Liver (tissue), 8 donors: ENCODE measurements at regions not wholly inside any gene's neighbourhood (a gene's known extent, or its start where the extent isn't known, plus 50 kb on each side); places are given as distances from the start of the nearest gene placed in this dataset.

Experiments
- DNase-seq: peaks from one replicate; pipeline ENCODE4 v3.0.0-alpha.2; 2017; ENCODE audit warnings: low spot score
- H3K27ac ChIP-seq, 2 donors: one replicate each; pipeline ENCODE4 v1.7.0; 2013; ENCODE audit warnings: inconsistent platforms in 2 of 2, low read length in 2 of 2, control low read depth in 1 of 2, low read depth in 1 of 2, mild to moderate bottlenecking in 1 of 2
- H3K27me3 ChIP-seq, 4 donors: one replicate each; pipeline versions ENCODE4 v1.6.1 to v1.7.0; 2013; ENCODE audit warnings: low read length in 3 of 4, inconsistent platforms in 1 of 4, mild to moderate bottlenecking in 1 of 4, moderate library complexity in 1 of 4; ENCODE audit not compliant: control insufficient read depth in 4 of 4, insufficient read depth in 4 of 4
- H3K36me3 ChIP-seq, 4 donors: one replicate each; pipeline versions ENCODE4 v1.6.1 to v1.7.0; 2013; ENCODE audit warnings: low read length in 3 of 4, mild to moderate bottlenecking in 3 of 4, low read depth in 1 of 4, moderate library complexity in 1 of 4; ENCODE audit not compliant: control insufficient read depth in 4 of 4, insufficient read depth in 3 of 4
- H3K4me1 ChIP-seq, 4 donors: one replicate each; pipeline versions ENCODE4 v1.6.1 to v1.7.0; 2013; ENCODE audit warnings: low read length in 3 of 4, mild to moderate bottlenecking in 3 of 4, moderate library complexity in 1 of 4; ENCODE audit not compliant: control insufficient read depth in 4 of 4, insufficient read depth in 4 of 4
- H3K4me3 ChIP-seq, 3 donors: one replicate each; pipeline versions ENCODE4 v1.6.1 to v1.7.0; 2013; ENCODE audit warnings: low read length in 3 of 3, control low read depth in 1 of 3, low read depth in 1 of 3, mild to moderate bottlenecking in 1 of 3
- H3K9ac ChIP-seq, 2 donors: one replicate each; pipeline ENCODE4 v1.7.0; 2013; ENCODE audit warnings: low read length in 2 of 2, mild to moderate bottlenecking in 2 of 2, moderate library complexity in 2 of 2, control low read depth in 1 of 2, low read depth in 1 of 2
- H3K9me3 ChIP-seq, 4 donors: one replicate each; pipeline versions ENCODE4 v1.6.1 to v1.7.0; 2013; ENCODE audit warnings: low read length in 3 of 4; ENCODE audit not compliant: control insufficient read depth in 4 of 4
- EGR1 ChIP-seq, 2 donors: IDR thresholded peaks; 2 replicates each; pipeline ENCODE4 v1.6.1; 2016 to 2018; ENCODE audit warnings: antibody characterized with exemption in 2 of 2, low read depth in 2 of 2
- FOXA1 ChIP-seq: IDR thresholded peaks from 2 replicates; pipeline ENCODE4 v1.6.1; 2016; ENCODE audit warnings: antibody characterized with exemption
- FOXA2 ChIP-seq: IDR thresholded peaks from 2 replicates; pipeline ENCODE4 v1.6.1; 2016; ENCODE audit warnings: antibody characterized with exemption
- GABPA ChIP-seq, 2 donors: IDR thresholded peaks in 1 of 2; conservative IDR thresholded peaks in 1 of 2; 2 replicates each; pipeline ENCODE4 v1.6.1; 2016; ENCODE audit warnings: antibody characterized with exemption in 2 of 2, mild to moderate bottlenecking in 1 of 2, moderate library complexity in 1 of 2
- HNF4A ChIP-seq, 2 donors: conservative IDR thresholded peaks; 2 replicates each; pipeline ENCODE4 v1.6.1; 2016; ENCODE audit warnings: antibody characterized with exemption in 2 of 2, mild to moderate bottlenecking in 2 of 2
- HNF4G ChIP-seq: IDR thresholded peaks from 2 replicates; pipeline ENCODE4 v1.6.1; 2016; ENCODE audit warnings: antibody characterized with exemption
- JUND ChIP-seq, 2 donors: IDR thresholded peaks; 2 replicates each; pipeline ENCODE4 v1.6.1; 2016; ENCODE audit warnings: antibody characterized with exemption in 2 of 2
- NR2F2 ChIP-seq: IDR thresholded peaks from 2 replicates; pipeline ENCODE4 v1.6.1; 2016; ENCODE audit warnings: antibody characterized with exemption
- RAD21 ChIP-seq, 2 donors: IDR thresholded peaks; 2 replicates each; pipeline ENCODE4 v1.6.1; 2016; ENCODE audit warnings: antibody characterized with exemption in 2 of 2, mild to moderate bottlenecking in 2 of 2
- RXRA ChIP-seq, 2 donors: IDR thresholded peaks; 2 replicates each; pipeline ENCODE4 v1.6.1; 2017 to 2018; ENCODE audit warnings: antibody characterized with exemption in 2 of 2, mild to moderate bottlenecking in 1 of 2
- SP1 ChIP-seq: IDR thresholded peaks from 2 replicates; pipeline ENCODE4 v1.6.1; 2018; ENCODE audit warnings: antibody characterized with exemption, mild to moderate bottlenecking
- TAF1 ChIP-seq: conservative IDR thresholded peaks from 2 replicates; pipeline ENCODE4 v1.6.1; 2016; ENCODE audit warnings: antibody characterized with exemption, mild to moderate bottlenecking
- YY1 ChIP-seq: IDR thresholded peaks from 2 replicates; pipeline ENCODE4 v1.6.1; 2016; ENCODE audit warnings: antibody characterized with exemption, mild to moderate bottlenecking
- WGBS: extraction: QIAGEN DNeasy Blood & Tissue Kit; methylation state at CpG from one replicate; pipeline ENCODE4 v1.1.7; 2013; 5-methylcytosine and 5-hydroxymethylcytosine counted together
- TF ChIP-seq, protein P1 (sequence below): IDR thresholded peaks from 2 replicates; pipeline ENCODE4 v1.6.1; 2016; ENCODE audit warnings: antibody characterized with exemption
- TF ChIP-seq, protein P2 (sequence below): fragments of 150-350 bp; IDR thresholded peaks from 2 replicates; pipeline ENCODE4 v1.5.1; 2017; ENCODE audit warnings: improper control_type of control experiment, low read depth, low read length; ENCODE audit not compliant: missing input control
- TF ChIP-seq, protein P3 (sequence below): IDR thresholded peaks from 2 replicates; pipeline ENCODE4 v1.6.1; 2016; ENCODE audit warnings: antibody characterized with exemption
- TF ChIP-seq, protein P4 (sequence below): IDR thresholded peaks from 2 replicates; pipeline ENCODE4 v1.6.1; 2016; ENCODE audit warnings: antibody characterized with exemption
- TF ChIP-seq, protein P5 (sequence below): IDR thresholded peaks from 2 replicates; pipeline ENCODE4 v1.6.1; 2016; ENCODE audit warnings: antibody characterized with exemption, mild to moderate bottlenecking
- donor health status: healthy.
- donor health status: healthy.
- donor health status: healthy.
- donor health status: healthy.
- donor health status: healthy.

DNA sequence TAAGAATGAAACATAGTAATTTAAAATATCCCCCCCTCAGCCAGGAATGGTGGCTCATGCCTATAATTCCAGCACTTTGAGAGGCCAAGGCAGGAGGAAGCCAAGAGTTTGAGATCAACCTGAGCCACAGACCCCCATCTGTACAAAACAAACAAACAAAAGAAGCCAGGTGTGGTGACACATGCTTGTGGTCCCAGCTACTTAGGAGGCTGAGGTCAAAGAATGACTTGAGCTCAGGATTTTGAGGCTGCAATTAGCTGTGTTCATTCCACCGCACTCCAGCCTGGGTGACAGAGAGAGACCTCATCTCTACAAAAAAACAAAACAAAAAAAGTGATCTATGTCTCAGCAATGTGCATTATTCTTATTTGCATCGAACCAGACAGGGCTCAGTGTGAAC is 800.8 kb downstream of the MCTP2 start (continued):
- TF ChIP-seq, protein P1, sequence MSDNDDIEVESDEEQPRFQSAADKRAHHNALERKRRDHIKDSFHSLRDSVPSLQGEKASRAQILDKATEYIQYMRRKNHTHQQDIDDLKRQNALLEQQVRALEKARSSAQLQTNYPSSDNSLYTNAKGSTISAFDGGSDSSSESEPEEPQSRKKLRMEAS = no peak

DNA sequence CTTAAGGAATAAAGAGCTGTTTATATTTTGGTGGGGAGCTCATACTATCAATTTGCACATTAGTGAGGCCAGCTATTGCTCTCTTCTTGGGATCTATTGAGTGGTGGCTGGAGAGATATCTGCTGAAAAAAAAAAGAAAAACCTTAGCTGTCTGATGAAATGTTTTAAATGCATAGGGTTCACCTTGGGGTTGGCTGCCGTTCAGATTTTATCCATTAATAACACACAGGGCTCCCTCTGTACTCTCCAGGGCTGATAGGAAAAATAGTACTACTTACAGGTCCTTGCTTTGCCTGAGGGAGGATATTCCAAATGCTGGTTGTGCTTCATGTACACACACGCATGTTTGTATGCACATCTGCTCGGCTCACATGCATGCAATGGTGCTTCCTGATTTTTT is 803.7 kb downstream of the MCTP2 start:
- Histone ChIP-seq H3K27ac (no peak overlapping the region), H3K9me3 (peaks cover 0 to 2% (median 0%) of the 10 kb centered on the region in 4 donors), H3K27me3 (no peaks in the 10 kb centered on the region), H3K4me3 (no peak overlapping the region), H3K9ac (no peak overlapping the region), H3K4me1 (no peaks in the 10 kb centered on the region), H3K36me3 (no peaks in the 10 kb centered on the region)
- TF ChIP-seq RAD21 (IDR thresholded peaks at IDR 0.05) = no peak
- TF ChIP-seq EGR1 (IDR thresholded peaks at IDR 0.05; ENCODE audit: low read depth in 2 of 2) = no peak
- no peak for TF ChIP-seq YY1
- no peak for TF ChIP-seq NR2F2
- TF ChIP-seq, protein P2, sequence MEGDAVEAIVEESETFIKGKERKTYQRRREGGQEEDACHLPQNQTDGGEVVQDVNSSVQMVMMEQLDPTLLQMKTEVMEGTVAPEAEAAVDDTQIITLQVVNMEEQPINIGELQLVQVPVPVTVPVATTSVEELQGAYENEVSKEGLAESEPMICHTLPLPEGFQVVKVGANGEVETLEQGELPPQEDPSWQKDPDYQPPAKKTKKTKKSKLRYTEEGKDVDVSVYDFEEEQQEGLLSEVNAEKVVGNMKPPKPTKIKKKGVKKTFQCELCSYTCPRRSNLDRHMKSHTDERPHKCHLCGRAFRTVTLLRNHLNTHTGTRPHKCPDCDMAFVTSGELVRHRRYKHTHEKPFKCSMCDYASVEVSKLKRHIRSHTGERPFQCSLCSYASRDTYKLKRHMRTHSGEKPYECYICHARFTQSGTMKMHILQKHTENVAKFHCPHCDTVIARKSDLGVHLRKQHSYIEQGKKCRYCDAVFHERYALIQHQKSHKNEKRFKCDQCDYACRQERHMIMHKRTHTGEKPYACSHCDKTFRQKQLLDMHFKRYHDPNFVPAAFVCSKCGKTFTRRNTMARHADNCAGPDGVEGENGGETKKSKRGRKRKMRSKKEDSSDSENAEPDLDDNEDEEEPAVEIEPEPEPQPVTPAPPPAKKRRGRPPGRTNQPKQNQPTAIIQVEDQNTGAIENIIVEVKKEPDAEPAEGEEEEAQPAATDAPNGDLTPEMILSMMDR = no peak
- no peak for TF ChIP-seq FOXA2
- TF ChIP-seq RXRA (IDR thresholded peaks at IDR 0.05) = no peak
- no peak for TF ChIP-seq FOXA1
- TF ChIP-seq HNF4G = no peak
- TF ChIP-seq, protein P3, sequence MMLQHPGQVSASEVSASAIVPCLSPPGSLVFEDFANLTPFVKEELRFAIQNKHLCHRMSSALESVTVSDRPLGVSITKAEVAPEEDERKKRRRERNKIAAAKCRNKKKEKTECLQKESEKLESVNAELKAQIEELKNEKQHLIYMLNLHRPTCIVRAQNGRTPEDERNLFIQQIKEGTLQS = no peak
- TF ChIP-seq, protein P1 = no peak
- TF ChIP-seq, protein P4, sequence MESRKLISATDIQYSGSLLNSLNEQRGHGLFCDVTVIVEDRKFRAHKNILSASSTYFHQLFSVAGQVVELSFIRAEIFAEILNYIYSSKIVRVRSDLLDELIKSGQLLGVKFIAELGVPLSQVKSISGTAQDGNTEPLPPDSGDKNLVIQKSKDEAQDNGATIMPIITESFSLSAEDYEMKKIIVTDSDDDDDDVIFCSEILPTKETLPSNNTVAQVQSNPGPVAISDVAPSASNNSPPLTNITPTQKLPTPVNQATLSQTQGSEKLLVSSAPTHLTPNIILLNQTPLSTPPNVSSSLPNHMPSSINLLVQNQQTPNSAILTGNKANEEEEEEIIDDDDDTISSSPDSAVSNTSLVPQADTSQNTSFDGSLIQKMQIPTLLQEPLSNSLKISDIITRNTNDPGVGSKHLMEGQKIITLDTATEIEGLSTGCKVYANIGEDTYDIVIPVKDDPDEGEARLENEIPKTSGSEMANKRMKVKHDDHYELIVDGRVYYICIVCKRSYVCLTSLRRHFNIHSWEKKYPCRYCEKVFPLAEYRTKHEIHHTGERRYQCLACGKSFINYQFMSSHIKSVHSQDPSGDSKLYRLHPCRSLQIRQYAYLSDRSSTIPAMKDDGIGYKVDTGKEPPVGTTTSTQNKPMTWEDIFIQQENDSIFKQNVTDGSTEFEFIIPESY = no peak
- TF ChIP-seq HNF4A (conservative IDR thresholded peaks at IDR 0.05) = no peak
- TF ChIP-seq SP1 = no peak
- no peak for TF ChIP-seq JUND (IDR thresholded peaks at IDR 0.05)
- TF ChIP-seq, protein P5, sequence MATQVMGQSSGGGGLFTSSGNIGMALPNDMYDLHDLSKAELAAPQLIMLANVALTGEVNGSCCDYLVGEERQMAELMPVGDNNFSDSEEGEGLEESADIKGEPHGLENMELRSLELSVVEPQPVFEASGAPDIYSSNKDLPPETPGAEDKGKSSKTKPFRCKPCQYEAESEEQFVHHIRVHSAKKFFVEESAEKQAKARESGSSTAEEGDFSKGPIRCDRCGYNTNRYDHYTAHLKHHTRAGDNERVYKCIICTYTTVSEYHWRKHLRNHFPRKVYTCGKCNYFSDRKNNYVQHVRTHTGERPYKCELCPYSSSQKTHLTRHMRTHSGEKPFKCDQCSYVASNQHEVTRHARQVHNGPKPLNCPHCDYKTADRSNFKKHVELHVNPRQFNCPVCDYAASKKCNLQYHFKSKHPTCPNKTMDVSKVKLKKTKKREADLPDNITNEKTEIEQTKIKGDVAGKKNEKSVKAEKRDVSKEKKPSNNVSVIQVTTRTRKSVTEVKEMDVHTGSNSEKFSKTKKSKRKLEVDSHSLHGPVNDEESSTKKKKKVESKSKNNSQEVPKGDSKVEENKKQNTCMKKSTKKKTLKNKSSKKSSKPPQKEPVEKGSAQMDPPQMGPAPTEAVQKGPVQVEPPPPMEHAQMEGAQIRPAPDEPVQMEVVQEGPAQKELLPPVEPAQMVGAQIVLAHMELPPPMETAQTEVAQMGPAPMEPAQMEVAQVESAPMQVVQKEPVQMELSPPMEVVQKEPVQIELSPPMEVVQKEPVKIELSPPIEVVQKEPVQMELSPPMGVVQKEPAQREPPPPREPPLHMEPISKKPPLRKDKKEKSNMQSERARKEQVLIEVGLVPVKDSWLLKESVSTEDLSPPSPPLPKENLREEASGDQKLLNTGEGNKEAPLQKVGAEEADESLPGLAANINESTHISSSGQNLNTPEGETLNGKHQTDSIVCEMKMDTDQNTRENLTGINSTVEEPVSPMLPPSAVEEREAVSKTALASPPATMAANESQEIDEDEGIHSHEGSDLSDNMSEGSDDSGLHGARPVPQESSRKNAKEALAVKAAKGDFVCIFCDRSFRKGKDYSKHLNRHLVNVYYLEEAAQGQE = no peak
- no peak for TF ChIP-seq TAF1
- TF ChIP-seq GABPA (IDR thresholded peaks at IDR 0.05 in 1 of 2, conservative IDR thresholded peaks at IDR 0.05 in 1 of 2) = no peak
- no peak for DNase-seq
- 74% methylated on average over 3 of the region's 3 CpGs for WGBS
